ENCODE measurements at regions not wholly inside any gene's neighbourhood (a gene's known extent, or its start where the extent isn't known, plus 50 kb on each side); places are given as distances from the start of the nearest gene placed in this dataset.

- no peak for TF ChIP-seq EZH2 (IDR thresholded peaks at IDR 0.05)
- no peak for TF ChIP-seq YY1 (IDR thresholded peaks at IDR 0.05; ENCODE audit: extremely low read depth, insufficient replicate concordance, low read depth, low read length)
- TF ChIP-seq EZH2phosphoT487 (IDR thresholded peaks at IDR 0.05; ENCODE audit: borderline replicate concordance) = no peak
- TF ChIP-seq SP1 (IDR thresholded peaks at IDR 0.05; ENCODE audit: low read depth) = no peak
- TF ChIP-seq REST (IDR thresholded peaks at IDR 0.05; ENCODE audit: low read depth) = no peak
- TF ChIP-seq ZNF274 (IDR thresholded peaks at IDR 0.05; ENCODE audit: low read depth, low read length) = no peak
- TF ChIP-seq, protein P1, sequence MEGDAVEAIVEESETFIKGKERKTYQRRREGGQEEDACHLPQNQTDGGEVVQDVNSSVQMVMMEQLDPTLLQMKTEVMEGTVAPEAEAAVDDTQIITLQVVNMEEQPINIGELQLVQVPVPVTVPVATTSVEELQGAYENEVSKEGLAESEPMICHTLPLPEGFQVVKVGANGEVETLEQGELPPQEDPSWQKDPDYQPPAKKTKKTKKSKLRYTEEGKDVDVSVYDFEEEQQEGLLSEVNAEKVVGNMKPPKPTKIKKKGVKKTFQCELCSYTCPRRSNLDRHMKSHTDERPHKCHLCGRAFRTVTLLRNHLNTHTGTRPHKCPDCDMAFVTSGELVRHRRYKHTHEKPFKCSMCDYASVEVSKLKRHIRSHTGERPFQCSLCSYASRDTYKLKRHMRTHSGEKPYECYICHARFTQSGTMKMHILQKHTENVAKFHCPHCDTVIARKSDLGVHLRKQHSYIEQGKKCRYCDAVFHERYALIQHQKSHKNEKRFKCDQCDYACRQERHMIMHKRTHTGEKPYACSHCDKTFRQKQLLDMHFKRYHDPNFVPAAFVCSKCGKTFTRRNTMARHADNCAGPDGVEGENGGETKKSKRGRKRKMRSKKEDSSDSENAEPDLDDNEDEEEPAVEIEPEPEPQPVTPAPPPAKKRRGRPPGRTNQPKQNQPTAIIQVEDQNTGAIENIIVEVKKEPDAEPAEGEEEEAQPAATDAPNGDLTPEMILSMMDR (IDR thresholded peaks at IDR 0.05 in 2 of 3, conservative IDR thresholded peaks at IDR 0.05 in 1 of 3; ENCODE audit: borderline replicate concordance in 1 of 3, insufficient read depth in 1 of 3, low read depth in 2 of 3, low read length in 2 of 3) = no peak
Observed at GRCh38 chr22:49227670-49228069, 600.0 kb downstream of the BRD1 start.
